Transverse colon (tissue), 4 donors: ENCODE measurements at regions not wholly inside any gene's neighbourhood (a gene's known extent, or its start where the extent isn't known, plus 50 kb on each side); places are given as distances from the start of the nearest gene placed in this dataset.

Experiments used
- DNase-seq: peaks from one replicate; pipeline ENCODE4 v3.0.0-alpha.2; 2019
- H3K27ac ChIP-seq, 4 donors: fragments of 200-600 bp; sonication (generic); 2 replicates each; pipeline ENCODE4 v1.5.1; 2016 to 2018; ENCODE audit warnings: inconsistent platforms in 4 of 4
- H3K27me3 ChIP-seq: fragments of 200-600 bp; sonication (generic); 2 replicates; pipeline ENCODE4 v1.5.1; 2017; ENCODE audit warnings: inconsistent platforms
- H3K36me3 ChIP-seq, 4 donors: fragments of 200-600 bp; sonication (generic); 2 replicates each; pipeline ENCODE4 v1.5.1; 2017 to 2019; ENCODE audit warnings: inconsistent platforms in 4 of 4
- H3K4me1 ChIP-seq, 4 donors: fragments of 200-600 bp; sonication (generic); 2 replicates each; pipeline ENCODE4 v1.5.1; 2017 to 2020; ENCODE audit warnings: inconsistent platforms in 4 of 4
- H3K4me3 ChIP-seq, 4 donors: fragments of 200-600 bp; sonication (generic); 1 replicate in 1 of 4; 2 replicates in 3 of 4; pipeline versions ENCODE4 v1.5.1 to v1.6.1; 2017 to 2019; ENCODE audit warnings: inconsistent platforms in 4 of 4
- H3K9me3 ChIP-seq, 2 donors: fragments of 200-600 bp; sonication (generic); 2 replicates each; pipeline ENCODE4 v1.5.1; 2017 to 2019; ENCODE audit warnings: inconsistent platforms in 2 of 2
- EP300 ChIP-seq: sonication (generic); formaldehyde crosslinking; IDR thresholded peaks from one replicate; pipeline ENCODE4 v1.6.1; 2017; ENCODE audit warnings: antibody characterized with exemption, low read depth
- POLR2A ChIP-seq: fragments of 450-650 bp; IDR thresholded peaks from one replicate; pipeline ENCODE4 v1.6.1; 2016; ENCODE audit warnings: antibody characterized with exemption, mild to moderate bottlenecking, moderate library complexity
- POLR2AphosphoS5 ChIP-seq, 3 donors: sonication (generic); formaldehyde crosslinking; IDR thresholded peaks; one replicate each; pipeline ENCODE4 v1.6.1; 2016; ENCODE audit warnings: antibody characterized with exemption in 3 of 3
- WGBS, 2 donors: methylation state at CpG; one replicate each; pipeline ENCODE4 v1.1.5; 2018; ENCODE audit warnings: low coverage in 1 of 2; 5-methylcytosine and 5-hydroxymethylcytosine counted together
- in situ Hi-C, 4 donors: fragments of 200-750 bp; cut with MboI; loops; one replicate each; pipeline versions ENCODE4 v1.15.0 to v1.15.1; 2017; ENCODE audit warnings: low sequenced_read_pairs in 3 of 4, low pct_ligation_motif_present in 1 of 4, low pct_unique_long_range_greater_than_20kb in 1 of 4
- intact Hi-C: fragments of 100-400 bp; cut with DNase I; formaldehyde crosslinking; loops from one replicate; pipeline ENCODE4 v1.15.1; 2023; ENCODE audit warnings: low total_unique reads
- TF ChIP-seq, protein P1 (sequence below), 5 experiments: fragments of 200-600 bp in 3 of 5; fragments of 450-650 bp in 2 of 5; sonication (generic) in 3 of 5; IDR thresholded peaks; 1 replicate in 2 of 5; 2 replicates in 3 of 5; pipeline ENCODE4 v1.5.1; 2016 to 2017; ENCODE audit warnings: antibody characterized with exemption in 5 of 5, inconsistent platforms in 3 of 5, mild to moderate bottlenecking in 2 of 5, moderate library complexity in 1 of 5

DNA sequence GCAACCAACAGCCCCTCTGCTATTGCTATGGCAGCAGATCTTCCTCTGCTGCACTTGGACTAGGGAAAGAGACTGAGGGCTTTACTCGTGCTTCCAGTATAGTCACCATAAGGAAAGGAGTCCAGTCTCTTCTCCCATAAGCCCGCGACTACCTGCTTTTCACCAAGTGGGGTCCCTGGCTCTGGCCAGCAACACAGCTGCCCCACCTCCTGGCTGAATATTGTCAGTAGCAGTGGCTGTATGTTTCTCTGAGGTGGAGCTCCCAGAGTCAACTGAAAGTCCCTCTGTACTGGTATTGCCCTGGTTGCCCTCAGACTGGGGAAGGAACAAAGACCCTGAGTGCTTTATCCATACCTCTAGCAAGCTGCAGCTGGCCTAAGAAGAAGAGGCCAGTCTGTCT lies 719.6 kb downstream of the SQOR start:
- H3K36me3 ChIP-seq, result no peaks in the 10 kb centered on the region
- 83% methylated on average over 3 of the region's 3 CpGs; no CpG with 5 or more reads in 1 of the 2 donors for WGBS, 2 donors
- intact Hi-C loops, result no loop called here

DNA sequence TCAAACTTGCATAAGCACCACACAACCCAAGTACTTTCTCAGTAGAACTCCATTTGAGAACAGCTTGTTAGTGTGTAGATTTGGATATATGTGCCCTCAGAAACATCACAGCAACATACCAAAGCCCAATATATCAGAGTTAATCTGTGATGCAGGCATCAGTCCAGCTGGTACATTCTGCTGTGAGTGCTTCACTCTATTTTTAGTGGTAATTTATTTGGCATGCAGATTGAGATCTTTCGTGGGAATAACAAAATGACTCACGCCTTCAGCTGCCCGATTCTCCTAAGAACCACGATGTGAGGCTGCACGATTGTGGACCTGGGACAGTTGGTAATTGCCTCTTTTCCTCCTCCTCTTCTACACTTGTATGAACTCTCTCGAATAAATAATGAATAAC lies 730.7 kb downstream of the SQOR start:
- no peak for DNase-seq
- TF ChIP-seq EP300, result no peak
- no peak for TF ChIP-seq POLR2A
- TF ChIP-seq POLR2AphosphoS5 (IDR thresholded peaks at IDR 0.05), result no peak
- TF ChIP-seq, protein P1, sequence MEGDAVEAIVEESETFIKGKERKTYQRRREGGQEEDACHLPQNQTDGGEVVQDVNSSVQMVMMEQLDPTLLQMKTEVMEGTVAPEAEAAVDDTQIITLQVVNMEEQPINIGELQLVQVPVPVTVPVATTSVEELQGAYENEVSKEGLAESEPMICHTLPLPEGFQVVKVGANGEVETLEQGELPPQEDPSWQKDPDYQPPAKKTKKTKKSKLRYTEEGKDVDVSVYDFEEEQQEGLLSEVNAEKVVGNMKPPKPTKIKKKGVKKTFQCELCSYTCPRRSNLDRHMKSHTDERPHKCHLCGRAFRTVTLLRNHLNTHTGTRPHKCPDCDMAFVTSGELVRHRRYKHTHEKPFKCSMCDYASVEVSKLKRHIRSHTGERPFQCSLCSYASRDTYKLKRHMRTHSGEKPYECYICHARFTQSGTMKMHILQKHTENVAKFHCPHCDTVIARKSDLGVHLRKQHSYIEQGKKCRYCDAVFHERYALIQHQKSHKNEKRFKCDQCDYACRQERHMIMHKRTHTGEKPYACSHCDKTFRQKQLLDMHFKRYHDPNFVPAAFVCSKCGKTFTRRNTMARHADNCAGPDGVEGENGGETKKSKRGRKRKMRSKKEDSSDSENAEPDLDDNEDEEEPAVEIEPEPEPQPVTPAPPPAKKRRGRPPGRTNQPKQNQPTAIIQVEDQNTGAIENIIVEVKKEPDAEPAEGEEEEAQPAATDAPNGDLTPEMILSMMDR (IDR thresholded peaks at IDR 0.05), result no peak
- no peak overlapping the region for H3K27ac ChIP-seq
- H3K36me3 ChIP-seq, result no peaks in the 10 kb centered on the region
- H3K4me1 ChIP-seq, result no peaks in the 10 kb centered on the region
- in situ Hi-C loops, result no loop called here
- H3K4me3 ChIP-seq, result no peak overlapping the region
- 62 to 76% methylated on average over 5 to 6 of the region's 6 CpGs for WGBS, 2 donors
- intact Hi-C loops, result no loop called here
- H3K27me3 ChIP-seq, result no peaks in the 10 kb centered on the region
- no peaks in the 10 kb centered on the region for H3K9me3 ChIP-seq

More for the DNA sequence above, 719.6 kb downstream of the SQOR start:
- TF ChIP-seq POLR2A (no peak), EP300 (no peak), POLR2AphosphoS5 (IDR thresholded peaks at IDR 0.05) (no peak)
- TF ChIP-seq, protein P1 (IDR thresholded peaks at IDR 0.05), result no peak
- Histone ChIP-seq H3K4me3 (no peak overlapping the region), H3K4me1 (no peaks in the 10 kb centered on the region), H3K27ac (no peak overlapping the region), H3K9me3 (no peaks in the 10 kb centered on the region), H3K27me3 (no peaks in the 10 kb centered on the region)
- no peak for DNase-seq
- in situ Hi-C loops, result no loop called here

DNA sequence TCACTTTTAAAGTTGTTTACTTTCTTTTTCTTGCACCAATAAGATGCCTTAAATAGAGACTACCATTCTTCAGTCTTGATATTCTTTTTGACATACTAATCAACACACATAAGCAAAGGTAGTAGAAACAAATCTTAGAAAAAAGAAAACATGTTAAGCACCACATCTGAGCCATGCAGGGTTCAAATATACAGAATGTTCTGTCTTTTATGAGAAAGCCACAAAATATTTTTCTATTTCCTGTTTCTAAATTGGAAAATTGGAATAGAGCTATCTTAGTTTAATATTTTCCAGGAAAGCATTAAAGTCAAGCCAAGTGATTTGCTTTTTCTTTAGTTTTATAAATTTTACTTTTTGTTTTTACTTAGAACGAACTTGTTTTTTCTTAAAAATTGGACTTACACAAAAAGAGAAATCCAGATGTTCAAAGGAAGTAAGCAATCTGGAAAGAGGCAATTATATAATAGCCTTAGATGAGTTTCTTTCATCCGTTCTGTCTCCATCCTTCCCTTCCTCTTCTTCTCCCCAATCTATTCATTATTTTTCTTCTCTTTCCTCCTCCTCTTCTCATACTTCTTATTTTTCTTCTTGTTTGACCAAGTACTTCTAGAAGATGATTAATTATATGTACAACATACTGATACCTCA lies 731.7 kb downstream of the SQOR start:
- no peak for DNase-seq
- no peak overlapping the region for H3K4me3 ChIP-seq
- no peaks in the 10 kb centered on the region for H3K36me3 ChIP-seq
- no peaks in the 10 kb centered on the region for H3K4me1 ChIP-seq
- H3K9me3 ChIP-seq, result no peaks in the 10 kb centered on the region
- in situ Hi-C loops (no loop called here), intact Hi-C loops (no loop called here)
- TF ChIP-seq EP300, result no peak
- TF ChIP-seq, protein P1 (IDR thresholded peaks at IDR 0.05), result no peak
- TF ChIP-seq POLR2AphosphoS5 (IDR thresholded peaks at IDR 0.05), result no peak
- no peak for TF ChIP-seq POLR2A
- H3K27me3 ChIP-seq, result no peaks in the 10 kb centered on the region
- WGBS, 2 donors, result 55 to 78% methylated on average over 2 of the region's 2 CpGs
- no peak overlapping the region for H3K27ac ChIP-seq

DNA sequence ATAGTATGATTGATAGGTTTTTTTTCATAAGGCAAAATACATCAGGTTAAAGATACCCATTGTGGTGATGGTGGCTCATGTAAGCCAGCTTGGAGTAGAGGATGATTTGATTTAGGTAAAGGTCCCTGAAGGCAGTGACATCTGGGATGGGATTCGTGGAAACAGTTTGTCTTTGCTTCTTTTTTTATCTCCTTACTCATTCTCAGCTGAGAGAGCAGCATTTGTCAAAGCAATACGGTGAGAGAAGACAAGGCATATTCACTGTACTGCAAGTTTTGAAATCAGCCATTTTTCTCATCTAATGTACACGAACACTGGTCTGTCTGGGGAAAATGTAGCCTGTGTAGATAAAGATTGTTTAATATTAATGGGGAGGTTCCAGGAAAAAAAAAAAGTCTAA lies 749.1 kb downstream of the SQOR start:
- H3K4me3 ChIP-seq, result no peak overlapping the region
- 56 to 68% methylated on average over 3 of the region's 3 CpGs for WGBS, 2 donors
- H3K27ac ChIP-seq, result no peak overlapping the region
- H3K36me3 ChIP-seq, result no peaks in the 10 kb centered on the region
- H3K4me1 ChIP-seq, result no peaks in the 10 kb centered on the region
- no peak for DNase-seq
- H3K9me3 ChIP-seq, result no peaks in the 10 kb centered on the region
- no peaks in the 10 kb centered on the region for H3K27me3 ChIP-seq
- intact Hi-C loops (no loop called here), in situ Hi-C loops (no loop called here)
- no peak for TF ChIP-seq POLR2AphosphoS5 (IDR thresholded peaks at IDR 0.05)
- TF ChIP-seq, protein P1 (IDR thresholded peaks at IDR 0.05), result no peak
- TF ChIP-seq EP300, result no peak
- no peak for TF ChIP-seq POLR2A
